NOMO-1 treated with DMSO at 0.1 percent for 48 hours (cell line): ENCODE measurements at regions not wholly inside any gene's neighbourhood (a gene's known extent, or its start where the extent isn't known, plus 50 kb on each side); places are given as distances from the start of the nearest gene placed in this dataset.
"Not testable (repeated sequence)": the region's sequence is repeated elsewhere in the genome, so short reads cannot be mapped to it uniquely, and the experiment has no call there.

Experiments used
- DNase-seq: peaks from one replicate; lab custom pipeline; 2025; ENCODE audit not compliant: unreplicated experiment; lab: John Stamatoyannopoulos, UW

GRCh38 chr6:100322886-100323285 lies 141.8 kb downstream of the SIM1 start:
- DNase-seq = no peak

- no peak for DNase-seq
Observed at GRCh38 chr6:100320686-100321085, 144.0 kb downstream of the SIM1 start.

- no peak for DNase-seq
Observed at GRCh38 chr6:100317031-100317430, 147.7 kb downstream of the SIM1 start.

GRCh38 chr6:100314186-100314585 lies 150.5 kb downstream of the SIM1 start:
- DNase-seq = no peak

GRCh38 chr6:100311707-100312251 lies 152.9 kb downstream of the SIM1 start:
- DNase-seq = no peak

GRCh38 chr6:100309174-100309573 lies 155.5 kb downstream of the SIM1 start:
- no peak for DNase-seq

- DNase-seq = no peak
Observed at GRCh38 chr6:100307561-100307960, 157.2 kb downstream of the SIM1 start.

GRCh38 chr6:100305209-100305869 lies 159.4 kb downstream of the SIM1 start:
- no peak for DNase-seq

- DNase-seq = no peak
Observed at GRCh38 chr6:100304575-100304974, 160.1 kb downstream of the SIM1 start.

GRCh38 chr6:100301731-100302130 lies 163.0 kb downstream of the SIM1 start:
- no peak for DNase-seq

GRCh38 chr6:100300221-100300736 lies 164.4 kb downstream of the SIM1 start:
- no peak for DNase-seq

GRCh38 chr6:100296810-100297544 lies 167.7 kb downstream of the SIM1 start:
- no peak for DNase-seq

GRCh38 chr6:100295172-100295571 lies 169.5 kb downstream of the SIM1 start:
- not testable (repeated sequence) for DNase-seq

- no peak for DNase-seq
Observed at GRCh38 chr6:100289285-100289684, 175.4 kb downstream of the SIM1 start.

GRCh38 chr6:100288311-100288710 lies 176.4 kb downstream of the SIM1 start:
- no peak for DNase-seq

GRCh38 chr6:100283285-100283684 lies 181.4 kb downstream of the SIM1 start:
- DNase-seq = no peak

GRCh38 chr6:100281471-100281901 lies 183.2 kb downstream of the SIM1 start:
- DNase-seq = no peak

- DNase-seq = no peak
Observed at GRCh38 chr6:100276311-100277057, 188.2 kb downstream of the SIM1 start.

GRCh38 chr6:100274147-100274546 lies 190.6 kb downstream of the SIM1 start:
- no peak for DNase-seq

GRCh38 chr6:100271625-100272024 lies 193.1 kb downstream of the SIM1 start:
- no peak for DNase-seq

- no peak for DNase-seq
Observed at GRCh38 chr6:100271202-100271601, 193.5 kb downstream of the SIM1 start.
